ENCODE measurements at regions not wholly inside any gene's neighbourhood (a gene's known extent, or its start where the extent isn't known, plus 50 kb on each side); places are given as distances from the start of the nearest gene placed in this dataset.

DNA sequence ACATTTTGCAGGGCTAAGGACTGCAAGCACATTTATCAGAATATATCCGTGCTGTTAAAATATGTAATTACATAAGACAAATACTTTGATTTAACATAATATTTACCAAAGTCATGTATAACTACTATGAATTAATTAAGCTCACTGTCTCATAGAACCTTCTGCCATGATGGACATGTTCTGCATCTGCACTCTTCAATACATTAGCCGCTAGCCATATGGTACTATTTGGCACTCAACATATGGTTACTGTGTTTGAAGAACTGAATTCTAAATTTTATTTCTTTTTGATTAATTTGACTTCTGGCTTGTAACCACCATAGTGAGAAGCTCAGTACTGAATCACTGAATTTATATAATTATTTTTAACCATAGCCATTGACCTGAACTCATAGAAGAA is 427.0 kb upstream of the TRAM1L1 start:
- Histone ChIP-seq H2AFZ (ENCODE audit: low read depth, low read length) (no peak overlapping the region), H3K9me3 (ENCODE audit: low read length) (no peaks in the 10 kb centered on the region), H3K9ac (ENCODE audit: low read length) (no peak overlapping the region), H3K9me2 (ENCODE audit: insufficient read depth, low read length) (no peaks in the 10 kb centered on the region), H3F3A (ENCODE audit: insufficient read depth, low read length, poor library complexity, severe bottlenecking) (no peaks in the 10 kb centered on the region), H3K4me2 (ENCODE audit: low read length) (no peak overlapping the region), H4K20me1 (ENCODE audit: insufficient read depth) (no peaks in the 10 kb centered on the region), H3K4me3 (ENCODE audit: low read length) (no peak overlapping the region), H3K79me2 (replicated peaks; ENCODE audit: insufficient read depth, low read length) (no peaks in the 10 kb centered on the region), H3K27ac (ENCODE audit: low read length) (no peak overlapping the region), H3K36me3 (ENCODE audit: insufficient read depth, low read length) (no peaks in the 10 kb centered on the region), H3K27me3 (ENCODE audit: insufficient read depth, low read depth, low read length) (no peaks in the 10 kb centered on the region)
- TF ChIP-seq TAF1 (IDR thresholded peaks at IDR 0.05; ENCODE audit: low read depth) (no peak), EP300 (conservative IDR thresholded peaks at IDR 0.05; ENCODE audit: poor library complexity, severe bottlenecking) (no peak), MXI1 (conservative IDR thresholded peaks at IDR 0.05; ENCODE audit: poor library complexity, severe bottlenecking) (no peak), EZH2 (IDR thresholded peaks at IDR 0.05; ENCODE audit: borderline replicate concordance, insufficient read depth, low read length, poor library complexity, severe bottlenecking) (no peak), RAD21 (conservative IDR thresholded peaks at IDR 0.05) (no peak)
- TF ChIP-seq, protein P1, sequence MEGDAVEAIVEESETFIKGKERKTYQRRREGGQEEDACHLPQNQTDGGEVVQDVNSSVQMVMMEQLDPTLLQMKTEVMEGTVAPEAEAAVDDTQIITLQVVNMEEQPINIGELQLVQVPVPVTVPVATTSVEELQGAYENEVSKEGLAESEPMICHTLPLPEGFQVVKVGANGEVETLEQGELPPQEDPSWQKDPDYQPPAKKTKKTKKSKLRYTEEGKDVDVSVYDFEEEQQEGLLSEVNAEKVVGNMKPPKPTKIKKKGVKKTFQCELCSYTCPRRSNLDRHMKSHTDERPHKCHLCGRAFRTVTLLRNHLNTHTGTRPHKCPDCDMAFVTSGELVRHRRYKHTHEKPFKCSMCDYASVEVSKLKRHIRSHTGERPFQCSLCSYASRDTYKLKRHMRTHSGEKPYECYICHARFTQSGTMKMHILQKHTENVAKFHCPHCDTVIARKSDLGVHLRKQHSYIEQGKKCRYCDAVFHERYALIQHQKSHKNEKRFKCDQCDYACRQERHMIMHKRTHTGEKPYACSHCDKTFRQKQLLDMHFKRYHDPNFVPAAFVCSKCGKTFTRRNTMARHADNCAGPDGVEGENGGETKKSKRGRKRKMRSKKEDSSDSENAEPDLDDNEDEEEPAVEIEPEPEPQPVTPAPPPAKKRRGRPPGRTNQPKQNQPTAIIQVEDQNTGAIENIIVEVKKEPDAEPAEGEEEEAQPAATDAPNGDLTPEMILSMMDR (IDR thresholded peaks at IDR 0.05; ENCODE audit: poor library complexity, severe bottlenecking), result no peak
- TF ChIP-seq, protein P2, sequence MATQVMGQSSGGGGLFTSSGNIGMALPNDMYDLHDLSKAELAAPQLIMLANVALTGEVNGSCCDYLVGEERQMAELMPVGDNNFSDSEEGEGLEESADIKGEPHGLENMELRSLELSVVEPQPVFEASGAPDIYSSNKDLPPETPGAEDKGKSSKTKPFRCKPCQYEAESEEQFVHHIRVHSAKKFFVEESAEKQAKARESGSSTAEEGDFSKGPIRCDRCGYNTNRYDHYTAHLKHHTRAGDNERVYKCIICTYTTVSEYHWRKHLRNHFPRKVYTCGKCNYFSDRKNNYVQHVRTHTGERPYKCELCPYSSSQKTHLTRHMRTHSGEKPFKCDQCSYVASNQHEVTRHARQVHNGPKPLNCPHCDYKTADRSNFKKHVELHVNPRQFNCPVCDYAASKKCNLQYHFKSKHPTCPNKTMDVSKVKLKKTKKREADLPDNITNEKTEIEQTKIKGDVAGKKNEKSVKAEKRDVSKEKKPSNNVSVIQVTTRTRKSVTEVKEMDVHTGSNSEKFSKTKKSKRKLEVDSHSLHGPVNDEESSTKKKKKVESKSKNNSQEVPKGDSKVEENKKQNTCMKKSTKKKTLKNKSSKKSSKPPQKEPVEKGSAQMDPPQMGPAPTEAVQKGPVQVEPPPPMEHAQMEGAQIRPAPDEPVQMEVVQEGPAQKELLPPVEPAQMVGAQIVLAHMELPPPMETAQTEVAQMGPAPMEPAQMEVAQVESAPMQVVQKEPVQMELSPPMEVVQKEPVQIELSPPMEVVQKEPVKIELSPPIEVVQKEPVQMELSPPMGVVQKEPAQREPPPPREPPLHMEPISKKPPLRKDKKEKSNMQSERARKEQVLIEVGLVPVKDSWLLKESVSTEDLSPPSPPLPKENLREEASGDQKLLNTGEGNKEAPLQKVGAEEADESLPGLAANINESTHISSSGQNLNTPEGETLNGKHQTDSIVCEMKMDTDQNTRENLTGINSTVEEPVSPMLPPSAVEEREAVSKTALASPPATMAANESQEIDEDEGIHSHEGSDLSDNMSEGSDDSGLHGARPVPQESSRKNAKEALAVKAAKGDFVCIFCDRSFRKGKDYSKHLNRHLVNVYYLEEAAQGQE (IDR thresholded peaks at IDR 0.05; ENCODE audit: borderline replicate concordance), result no peak

DNA sequence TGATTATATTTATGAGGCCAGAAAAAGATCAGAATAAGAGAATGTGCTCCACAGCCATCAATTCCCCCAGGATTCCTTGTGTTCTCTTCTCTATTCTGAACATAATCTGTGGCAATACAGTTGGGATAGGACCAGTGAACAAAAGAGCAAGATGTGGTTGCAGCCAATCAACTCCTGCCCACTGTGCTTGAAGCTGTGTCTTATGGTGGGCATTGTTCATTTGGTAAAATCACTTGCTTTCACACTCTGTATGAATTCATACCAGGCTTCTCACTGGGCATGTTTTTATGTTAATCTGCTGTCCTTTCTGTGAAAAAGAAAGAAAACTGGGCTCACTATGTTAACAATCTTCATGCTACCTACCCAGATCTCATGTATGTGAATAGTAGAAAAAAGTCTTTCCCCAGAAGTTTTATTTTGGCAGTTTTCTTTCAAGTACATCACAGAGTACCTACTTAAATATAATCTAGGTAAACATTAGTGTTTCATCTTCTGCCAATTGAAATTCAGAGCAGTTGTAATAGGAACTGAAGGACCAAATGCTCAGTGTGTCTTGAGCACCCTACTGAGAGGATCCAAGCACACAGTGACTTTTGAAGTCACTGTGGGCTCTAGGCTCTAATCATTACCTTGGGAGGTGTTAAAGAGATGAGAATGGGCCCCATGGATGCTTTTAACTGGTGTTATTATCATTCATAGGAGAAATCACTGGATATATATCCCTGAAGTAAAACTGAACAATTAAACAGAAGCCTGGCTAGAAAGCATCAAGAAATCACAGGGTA is 429.2 kb upstream of the TRAM1L1 start:
- Histone ChIP-seq H2AFZ (ENCODE audit: low read depth, low read length) (no peak overlapping the region), H3K27me3 (ENCODE audit: insufficient read depth, low read depth, low read length) (no peaks in the 10 kb centered on the region), H3K4me2 (ENCODE audit: low read length) (no peak overlapping the region)

More for the DNA sequence above, 429.2 kb upstream of the TRAM1L1 start:
- H3K9me2 ChIP-seq (ENCODE audit: insufficient read depth, low read length), result no peaks in the 10 kb centered on the region
- H3K27ac ChIP-seq (ENCODE audit: low read length), result no peak overlapping the region
- H3K9me3 ChIP-seq (ENCODE audit: low read length), result no peaks in the 10 kb centered on the region
- no peak overlapping the region for H3K9ac ChIP-seq (ENCODE audit: low read length)
- TF ChIP-seq TAF1 (IDR thresholded peaks at IDR 0.05; ENCODE audit: low read depth) (no peak), RAD21 (conservative IDR thresholded peaks at IDR 0.05) (no peak), EZH2 (IDR thresholded peaks at IDR 0.05; ENCODE audit: borderline replicate concordance, insufficient read depth, low read length, poor library complexity, severe bottlenecking) (no peak), SMC3 (conservative IDR thresholded peaks at IDR 0.05; ENCODE audit: poor library complexity) (no peak), MXI1 (conservative IDR thresholded peaks at IDR 0.05; ENCODE audit: poor library complexity, severe bottlenecking) (no peak), EP300 (conservative IDR thresholded peaks at IDR 0.05; ENCODE audit: poor library complexity, severe bottlenecking) (no peak), POLR2AphosphoS5 (IDR thresholded peaks at IDR 0.05) (no peak)
- TF ChIP-seq, protein P2 (IDR thresholded peaks at IDR 0.05; ENCODE audit: borderline replicate concordance), result no peak
- TF ChIP-seq, protein P1 (IDR thresholded peaks at IDR 0.05; ENCODE audit: poor library complexity, severe bottlenecking), result no peak
- no peak overlapping the region for H3K4me3 ChIP-seq (ENCODE audit: low read length)
- H4K20me1 ChIP-seq (ENCODE audit: insufficient read depth), result no peaks in the 10 kb centered on the region
- no peaks in the 10 kb centered on the region for H3F3A ChIP-seq (ENCODE audit: insufficient read depth, low read length, poor library complexity, severe bottlenecking)
- no peaks in the 10 kb centered on the region for H3K79me2 ChIP-seq (replicated peaks; ENCODE audit: insufficient read depth, low read length)
- H3K36me3 ChIP-seq (ENCODE audit: insufficient read depth, low read length), result no peaks in the 10 kb centered on the region
